ENCODE measurements at regions not wholly inside any gene's neighbourhood (a gene's known extent, or its start where the extent isn't known, plus 50 kb on each side); places are given as distances from the start of the nearest gene placed in this dataset.
"Not testable (repeated sequence)": the region's sequence is repeated elsewhere in the genome, so short reads cannot be mapped to it uniquely, and the experiment has no call there.

GRCh38 chr12:82300611-82301010, 57.6 kb downstream of the CCDC59 start:
- DNase-seq (ENCODE audit: low read depth in 2 of 2), result no peak

- DNase-seq (ENCODE audit: low read depth in 2 of 2), result no peak
These were observed 58.7 kb downstream of the CCDC59 start for GRCh38 chr12:82299319-82300025.

- no peak for DNase-seq (ENCODE audit: low read depth in 2 of 2)
These were observed 67.8 kb downstream of the CCDC59 start for GRCh38 chr12:82290415-82290814.

GRCh38 chr12:82281335-82281734, 76.9 kb downstream of the CCDC59 start:
- not testable (repeated sequence) for DNase-seq (ENCODE audit: low read depth in 2 of 2)

- no peak for DNase-seq (ENCODE audit: low read depth in 2 of 2)
These were observed 78.6 kb downstream of the CCDC59 start for GRCh38 chr12:82279536-82280058.

GRCh38 chr12:82277582-82277981, 80.6 kb downstream of the CCDC59 start:
- no peak for DNase-seq (ENCODE audit: low read depth in 2 of 2)

GRCh38 chr12:82242729-82243128, 115.5 kb downstream of the CCDC59 start:
- no peak for DNase-seq (ENCODE audit: low read depth in 2 of 2)

- DNase-seq (ENCODE audit: low read depth in 2 of 2), result no peak
These were observed 132.3 kb downstream of the CCDC59 start for GRCh38 chr12:82225871-82226270.

GRCh38 chr12:82223426-82223825, 134.8 kb downstream of the CCDC59 start:
- no peak for DNase-seq (ENCODE audit: low read depth in 2 of 2)

GRCh38 chr12:82216475-82216874, 141.7 kb downstream of the CCDC59 start:
- no peak for DNase-seq (ENCODE audit: low read depth in 2 of 2)

GRCh38 chr12:82213761-82214160, 144.4 kb downstream of the CCDC59 start:
- no peak for DNase-seq (ENCODE audit: low read depth in 2 of 2)

GRCh38 chr12:82210882-82211281, 147.3 kb downstream of the CCDC59 start:
- no peak for DNase-seq (ENCODE audit: low read depth in 2 of 2)

GRCh38 chr12:82209533-82209932, 148.7 kb downstream of the CCDC59 start:
- DNase-seq (ENCODE audit: low read depth in 2 of 2), result no peak

GRCh38 chr12:82207556-82207955, 150.6 kb downstream of the CCDC59 start:
- no peak for DNase-seq (ENCODE audit: low read depth in 2 of 2)

GRCh38 chr12:82203086-82203485, 155.1 kb downstream of the CCDC59 start:
- DNase-seq (ENCODE audit: low read depth in 2 of 2), result no peak

GRCh38 chr12:82187595-82187994, 170.6 kb downstream of the CCDC59 start:
- DNase-seq (ENCODE audit: low read depth in 2 of 2), result no peak

- no peak for DNase-seq (ENCODE audit: low read depth in 2 of 2)
These were observed 171.2 kb downstream of the CCDC59 start for GRCh38 chr12:82187011-82187410.

GRCh38 chr12:82186282-82186681, 171.9 kb downstream of the CCDC59 start:
- DNase-seq (ENCODE audit: low read depth in 2 of 2), result no peak

- DNase-seq (ENCODE audit: low read depth in 2 of 2), result no peak
These were observed 173.3 kb downstream of the CCDC59 start for GRCh38 chr12:82184844-82185243.

- no peak for DNase-seq (ENCODE audit: low read depth in 2 of 2)
These were observed 175.5 kb downstream of the CCDC59 start for GRCh38 chr12:82182601-82183190.

- DNase-seq (ENCODE audit: low read depth in 2 of 2), result no peak
These were observed 181.3 kb downstream of the CCDC59 start for GRCh38 chr12:82176761-82177490.

- no peak for DNase-seq (ENCODE audit: low read depth in 2 of 2)
These were observed 182.2 kb downstream of the CCDC59 start for GRCh38 chr12:82176026-82176425.

- no peak for DNase-seq (ENCODE audit: low read depth in 2 of 2)
These were observed 183.3 kb downstream of the CCDC59 start for GRCh38 chr12:82174936-82175335.

Measured in stimulated activated CD8-positive, alpha-beta memory T cell treated with anti-CD3 and anti-CD28 coated beads, Interleukin-7, amount 100 ng/mL, for 1 hour (primary cell).